Thoracic aorta (tissue), 2 donors: ENCODE measurements at regions not wholly inside any gene's neighbourhood (a gene's known extent, or its start where the extent isn't known, plus 50 kb on each side); places are given as distances from the start of the nearest gene placed in this dataset.

Source experiments
- ATAC-seq: fragments of 150-250 bp; one replicate; pipeline ENCODE4 v1.8.0; 2017; ENCODE audit warnings: low read depth; ENCODE audit not compliant: insufficient number of reproducible peaks, low FRiP score
- DNase-seq: peaks from one replicate; pipeline ENCODE4 v3.0.0-alpha.2; 2020; ENCODE audit warnings: low spot score
- H3K27ac ChIP-seq, 2 donors: fragments of 200-600 bp; sonication (generic); 1 replicate in 1 of 2; 2 replicates in 1 of 2; pipeline ENCODE4 v1.5.1; 2016; ENCODE audit warnings: mild to moderate bottlenecking in 2 of 2, moderate library complexity in 2 of 2
- H3K27me3 ChIP-seq: fragments of 200-600 bp; sonication (generic); replicated peaks from 2 replicates; pipeline ENCODE4 v1.6.0; 2016; ENCODE audit warnings: mild to moderate bottlenecking; ENCODE audit not compliant: insufficient read depth
- H3K36me3 ChIP-seq: fragments of 200-600 bp; sonication (generic); one replicate; pipeline ENCODE4 v1.5.1; 2016
- H3K4me1 ChIP-seq, 2 donors: fragments of 200-600 bp; sonication (generic); 1 replicate in 1 of 2; 2 replicates in 1 of 2; pipeline versions ENCODE4 v1.5.1 to v1.6.0; 2016; ENCODE audit warnings: low read depth in 2 of 2, mild to moderate bottlenecking in 1 of 2; ENCODE audit not compliant: control insufficient read depth in 1 of 2
- H3K4me3 ChIP-seq: fragments of 200-600 bp; sonication (generic); 2 replicates; pipeline ENCODE4 v1.5.1; 2016; ENCODE audit warnings: mild to moderate bottlenecking
- H3K9me3 ChIP-seq: fragments of 200-600 bp; sonication (generic); 2 replicates; pipeline ENCODE4 v1.5.1; 2016
- CTCF ChIP-seq: fragments of 200-600 bp; sonication (generic); IDR thresholded peaks from one replicate; pipeline ENCODE4 v1.5.1; 2019; ENCODE audit warnings: antibody characterized with exemption

GRCh38 chr3:117611211-117611610, 901.6 kb downstream of the TUSC7 start:
- no peak for TF ChIP-seq CTCF
- ATAC-seq (no peak), DNase-seq (no peak)
- no peak overlapping the region for H3K4me3 ChIP-seq
- H3K36me3 ChIP-seq, result no peaks in the 10 kb centered on the region
- H3K9me3 ChIP-seq, result no peaks in the 10 kb centered on the region
- H3K27ac ChIP-seq, result no peak overlapping the region
- peaks cover 0 to 15% of the 10 kb centered on the region in 2 donors for H3K4me1 ChIP-seq
- no peaks in the 10 kb centered on the region for H3K27me3 ChIP-seq

- DNase-seq, result no peak
These were observed 906.6 kb downstream of the TUSC7 start for GRCh38 chr3:117616227-117616626.

GRCh38 chr3:117617906-117618305, 908.3 kb downstream of the TUSC7 start:
- peaks cover 0 to 31% of the 10 kb centered on the region in 2 donors for H3K4me1 ChIP-seq
- H3K27ac ChIP-seq, result no peak overlapping the region
- DNase-seq (no peak), ATAC-seq (no peak)
- H3K9me3 ChIP-seq, result no peaks in the 10 kb centered on the region
- H3K4me3 ChIP-seq, result no peak overlapping the region
- no peaks in the 10 kb centered on the region for H3K27me3 ChIP-seq
- TF ChIP-seq CTCF, result no peak
- H3K36me3 ChIP-seq, result no peaks in the 10 kb centered on the region

More at GRCh38 chr3:117616227-117616626, 906.6 kb downstream of the TUSC7 start:
- no peaks in the 10 kb centered on the region for H3K27me3 ChIP-seq
- H3K27ac ChIP-seq, result no peak overlapping the region
- no peak for ATAC-seq
- TF ChIP-seq CTCF, result no peak
- H3K36me3 ChIP-seq, result no peaks in the 10 kb centered on the region
- no peaks in the 10 kb centered on the region for H3K9me3 ChIP-seq
- H3K4me1 ChIP-seq, result peaks cover 0 to 31% of the 10 kb centered on the region in 2 donors
- H3K4me3 ChIP-seq, result no peak overlapping the region

- no peak overlapping the region for H3K27ac ChIP-seq
- no peaks in the 10 kb centered on the region for H3K36me3 ChIP-seq
- H3K4me1 ChIP-seq, result peaks cover 0 to 31% of the 10 kb centered on the region in 2 donors
- TF ChIP-seq CTCF, result no peak
- no peak overlapping the region for H3K4me3 ChIP-seq
- no peak for ATAC-seq
- H3K9me3 ChIP-seq, result no peaks in the 10 kb centered on the region
- H3K27me3 ChIP-seq, result no peaks in the 10 kb centered on the region
- no peak for DNase-seq
These were observed 908.9 kb downstream of the TUSC7 start for GRCh38 chr3:117618462-117618861.

- TF ChIP-seq CTCF, result no peak
- Histone ChIP-seq H3K9me3 (no peaks in the 10 kb centered on the region), H3K27me3 (no peaks in the 10 kb centered on the region), H3K4me1 (peaks cover 0 to 31% of the 10 kb centered on the region in 2 donors), H3K4me3 (no peak overlapping the region), H3K36me3 (no peaks in the 10 kb centered on the region), H3K27ac (no peak overlapping the region)
- ATAC-seq (no peak), DNase-seq (no peak)
These were observed 910.2 kb downstream of the TUSC7 start for GRCh38 chr3:117619805-117620204.
